GM19043 (cell line): ENCODE measurements at regions not wholly inside any gene's neighbourhood (a gene's known extent, or its start where the extent isn't known, plus 50 kb on each side); places are given as distances from the start of the nearest gene placed in this dataset.
"Not testable (repeated sequence)": the region's sequence is repeated elsewhere in the genome, so short reads cannot be mapped to it uniquely, and the experiment has no call there.

Experiments
- ATAC-seq: cut with Tn5 transposase; IDR thresholded peaks from one replicate; pipeline ENCODE4 v1.9.1; 2021; ENCODE audit warnings: low read depth; ENCODE audit not compliant: unreplicated experiment

DNA sequence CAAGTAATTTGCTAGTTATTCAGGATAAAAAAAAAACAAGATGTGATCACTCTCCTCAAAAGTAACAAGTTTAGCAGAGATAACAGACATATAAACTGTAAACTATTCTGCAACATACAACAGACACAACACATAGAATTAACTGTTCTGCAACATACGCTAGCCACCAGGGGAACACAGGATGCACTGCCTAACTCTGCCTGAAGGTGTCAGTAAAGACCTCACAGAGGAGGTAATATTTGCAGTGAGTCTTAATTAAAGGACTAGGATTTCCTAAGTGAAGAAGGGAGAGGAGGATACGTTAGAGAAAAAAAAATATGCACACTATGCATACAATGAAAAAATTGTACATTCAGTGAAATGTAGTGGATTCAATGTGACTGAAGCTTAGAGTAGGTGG lies 129.6 kb downstream of the NBPF8 start:
- ATAC-seq = peak; percentile 92

DNA sequence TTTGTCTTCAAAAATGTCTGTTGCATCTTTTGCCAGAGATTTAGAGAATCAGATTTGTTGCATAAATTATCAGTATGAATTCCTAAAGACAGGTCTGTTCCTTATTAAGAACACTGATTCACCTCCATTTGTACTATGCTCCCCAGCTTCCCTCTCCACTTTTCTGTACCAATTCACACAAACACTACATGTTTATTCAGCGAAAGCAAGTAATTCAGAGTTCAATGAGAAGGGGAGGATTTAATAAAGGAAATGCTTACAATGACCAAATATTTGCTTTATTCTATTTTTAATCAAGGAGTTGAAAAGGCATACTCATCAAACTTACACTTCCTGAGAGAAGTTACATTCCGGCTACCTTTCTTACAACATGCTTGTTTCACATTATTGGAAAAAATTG lies 135.5 kb downstream of the NBPF8 start:
- ATAC-seq = not testable (repeated sequence)

DNA sequence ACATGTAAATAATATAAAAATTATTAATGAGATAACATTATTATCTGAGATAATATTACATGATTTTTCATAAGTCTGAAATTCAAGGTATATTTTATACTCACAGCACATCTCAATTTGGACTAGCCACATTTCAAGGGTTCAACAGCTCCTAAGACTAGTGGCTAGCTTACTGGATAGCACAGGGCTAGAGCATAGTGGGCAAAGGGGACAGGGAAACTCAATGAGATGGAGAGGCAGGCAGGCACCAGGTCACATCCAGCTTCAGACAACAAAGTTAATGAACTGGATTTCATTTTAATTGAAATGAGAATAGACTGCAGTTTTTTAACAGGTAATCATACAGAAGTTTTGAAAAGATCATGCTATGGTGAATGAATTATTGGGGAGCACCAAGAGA lies 137.4 kb downstream of the NBPF8 start:
- not testable (repeated sequence) for ATAC-seq

DNA sequence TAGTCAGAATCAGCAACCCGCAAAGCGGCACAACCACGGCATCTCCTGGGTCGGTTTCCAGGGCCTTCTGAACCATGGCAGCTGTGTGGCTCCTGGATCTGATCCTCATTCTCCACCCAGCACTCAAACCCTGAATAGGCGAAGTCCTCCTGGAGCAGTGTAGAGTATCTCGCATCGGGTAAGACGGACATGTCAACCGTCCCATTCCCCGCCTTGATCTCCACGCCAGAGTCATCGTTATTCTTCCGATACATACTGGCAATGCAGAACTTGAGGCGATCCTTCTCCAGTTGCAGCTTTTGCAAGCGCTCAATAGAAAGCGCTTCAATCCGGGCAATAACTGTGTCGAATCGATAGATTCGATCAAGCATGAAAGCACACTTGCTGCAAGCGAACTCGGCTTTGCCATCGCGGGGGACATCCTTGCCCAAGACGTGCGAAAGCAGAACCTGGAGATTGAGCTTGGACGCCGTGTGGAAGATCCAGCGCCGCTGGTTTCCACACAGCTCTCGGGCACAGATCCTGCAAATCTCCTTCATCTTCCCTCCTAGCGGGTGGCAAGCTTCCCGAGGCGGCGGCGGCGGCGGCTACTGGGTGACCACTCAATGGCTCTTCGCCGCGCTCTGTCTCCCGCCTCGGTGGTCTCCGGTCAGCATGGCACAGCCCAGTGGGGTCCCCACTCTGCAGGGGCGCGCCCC lies 142.9 kb downstream of the NBPF8 start:
- peak; percentile 0 for ATAC-seq

DNA sequence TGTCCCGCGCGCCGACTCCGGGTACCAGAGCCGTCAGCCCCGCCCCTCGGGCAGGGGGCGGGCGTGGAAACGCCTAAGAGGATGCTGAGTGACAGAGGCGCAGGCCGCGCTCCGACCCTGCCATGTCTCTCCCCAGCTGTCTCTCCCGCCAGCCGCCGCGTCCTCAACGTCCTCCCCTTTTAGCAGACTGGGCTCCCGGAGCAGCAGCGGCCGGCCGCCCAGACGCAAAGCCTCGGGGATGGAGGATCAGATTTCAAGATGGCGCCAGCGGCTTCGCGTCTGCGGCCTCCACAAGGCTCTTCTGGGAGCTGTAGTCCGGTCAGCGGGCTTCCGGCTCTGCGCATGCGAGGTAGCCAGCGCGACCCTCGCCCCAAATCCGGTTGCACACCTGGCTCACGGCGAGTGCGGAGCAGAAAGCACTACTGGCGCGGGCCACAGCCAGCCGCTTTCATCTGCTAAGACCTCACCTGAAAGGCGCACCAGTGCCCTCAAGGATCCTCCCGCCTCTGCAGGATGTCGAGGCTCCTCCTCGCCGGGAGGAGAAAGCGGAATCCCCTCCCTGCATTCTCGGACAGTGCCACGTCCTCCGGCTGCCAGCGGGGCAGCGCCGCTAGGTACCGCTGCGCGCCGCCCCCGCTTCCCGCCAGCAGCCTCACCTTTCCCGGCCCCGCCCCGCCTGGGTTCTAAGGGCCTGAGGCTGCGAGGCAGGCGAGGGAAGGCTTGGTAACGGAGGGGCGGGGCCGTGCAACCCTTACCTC lies 143.6 kb downstream of the NBPF8 start:
- ATAC-seq = peak; percentile 75

DNA sequence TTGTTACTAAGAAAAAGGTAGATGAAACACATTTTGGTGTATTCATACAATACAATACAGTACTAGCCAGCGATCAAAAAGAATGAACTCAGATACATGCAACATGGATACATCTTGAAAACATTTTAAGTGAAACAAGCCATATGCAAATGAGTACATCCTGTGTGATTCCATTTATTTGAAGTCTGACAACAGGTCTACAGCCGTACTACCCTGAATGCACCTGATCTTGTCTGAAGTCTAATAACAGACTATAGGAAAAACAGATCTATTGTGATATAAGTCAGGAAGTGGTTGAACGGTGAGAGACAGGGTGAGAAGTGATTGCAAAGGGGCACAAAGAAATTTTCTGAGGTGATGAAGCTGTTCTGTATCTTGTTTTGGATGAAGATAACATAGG lies 146.9 kb downstream of the NBPF8 start:
- ATAC-seq = not testable (repeated sequence)

DNA sequence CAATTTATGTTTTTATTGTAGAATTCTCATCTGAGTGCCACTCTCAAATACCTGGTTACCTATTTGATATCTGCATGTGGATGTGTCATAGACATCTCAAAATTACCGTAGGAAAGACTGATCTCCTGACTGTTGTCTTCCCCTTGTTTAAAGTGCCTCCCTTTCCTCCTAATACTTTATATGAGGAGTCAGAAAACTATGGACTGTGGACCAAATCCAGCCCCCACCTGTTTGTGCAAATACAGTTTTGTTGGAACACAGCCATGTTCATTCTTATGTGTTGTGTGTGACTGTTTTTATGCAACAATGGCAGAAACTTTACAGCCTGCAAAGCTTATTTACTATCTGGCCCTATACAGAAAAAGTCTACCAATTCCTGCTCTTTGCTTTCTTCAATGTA lies 150.6 kb downstream of the NBPF8 start:
- ATAC-seq = not testable (repeated sequence)

DNA sequence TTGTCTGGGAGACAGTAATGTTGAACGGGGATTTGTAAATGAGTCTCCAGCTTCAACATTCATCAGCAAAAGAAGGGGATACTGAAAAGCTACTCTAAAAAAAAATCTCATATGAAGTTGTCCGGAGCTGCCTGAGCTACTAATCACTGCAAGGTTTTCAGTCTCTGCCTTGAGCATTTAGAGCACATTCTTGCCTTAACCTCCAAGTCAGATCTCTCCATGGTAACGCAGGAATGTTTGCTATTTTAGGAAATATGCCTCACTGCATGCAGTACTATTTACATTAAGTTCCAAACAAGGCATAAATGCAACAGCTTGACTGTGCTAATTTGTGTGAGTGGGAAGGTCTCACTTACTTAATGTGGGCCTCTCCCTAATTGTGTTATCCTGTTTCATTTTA lies 152.8 kb downstream of the NBPF8 start:
- ATAC-seq = not testable (repeated sequence)

DNA sequence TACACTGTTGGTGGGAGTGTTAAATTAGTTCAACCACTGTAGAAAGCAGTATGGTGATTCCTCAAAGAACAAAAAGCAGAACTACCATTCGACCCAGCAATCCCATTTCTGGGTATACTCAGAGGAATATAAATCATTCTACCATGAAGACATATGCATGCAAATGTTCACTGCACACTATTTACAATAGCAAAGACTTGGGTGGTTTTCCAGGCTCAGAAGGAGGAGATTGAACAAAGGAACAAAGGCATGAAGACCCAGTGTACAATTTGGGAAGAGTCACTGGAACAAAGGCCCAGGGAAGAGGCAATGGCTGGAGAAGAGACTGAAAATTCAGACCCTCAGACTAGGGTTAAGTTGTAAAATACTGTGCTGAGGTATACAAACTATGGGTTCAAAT lies 148.5 kb upstream of the NBPF26 start:
- not testable (repeated sequence) for ATAC-seq

DNA sequence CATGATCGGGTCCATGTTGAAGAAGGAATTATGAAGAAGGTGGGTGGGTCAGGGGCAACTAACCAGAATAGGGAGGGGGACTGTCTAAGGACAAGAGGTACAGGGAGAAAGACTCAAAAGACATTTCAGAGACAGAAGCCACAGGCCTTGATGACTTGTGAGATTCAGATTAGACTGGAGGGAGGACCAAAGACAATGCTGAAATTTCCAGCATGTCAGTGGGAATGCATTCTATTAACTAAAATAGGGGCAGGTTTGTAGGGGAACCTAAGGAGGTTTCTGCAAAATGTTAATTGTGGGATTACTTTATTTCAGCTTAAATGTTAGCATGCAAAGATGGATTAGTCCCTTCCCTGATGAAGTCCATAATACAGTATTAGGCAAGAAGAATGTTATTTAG lies 141.6 kb upstream of the NBPF26 start:
- ATAC-seq = not testable (repeated sequence)

DNA sequence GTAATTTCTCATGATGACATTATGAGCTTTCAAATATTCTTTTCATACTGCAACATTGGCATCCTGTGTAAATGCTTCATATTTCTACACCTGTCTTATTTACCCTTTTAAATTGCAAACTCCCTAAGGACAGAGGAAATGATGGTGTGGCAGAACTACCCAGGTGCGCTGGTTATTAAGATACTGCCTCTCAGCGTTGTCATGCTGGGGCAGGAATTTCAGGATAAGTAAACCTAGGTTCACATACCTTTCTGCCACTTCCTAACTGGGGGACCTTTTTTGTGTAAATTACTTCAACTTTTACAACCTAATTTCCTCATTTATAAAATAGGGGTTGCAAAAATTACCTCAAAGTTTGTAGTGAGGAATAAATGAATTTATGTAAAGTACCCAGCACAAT lies 137.7 kb upstream of the NBPF26 start:
- ATAC-seq = not testable (repeated sequence)

DNA sequence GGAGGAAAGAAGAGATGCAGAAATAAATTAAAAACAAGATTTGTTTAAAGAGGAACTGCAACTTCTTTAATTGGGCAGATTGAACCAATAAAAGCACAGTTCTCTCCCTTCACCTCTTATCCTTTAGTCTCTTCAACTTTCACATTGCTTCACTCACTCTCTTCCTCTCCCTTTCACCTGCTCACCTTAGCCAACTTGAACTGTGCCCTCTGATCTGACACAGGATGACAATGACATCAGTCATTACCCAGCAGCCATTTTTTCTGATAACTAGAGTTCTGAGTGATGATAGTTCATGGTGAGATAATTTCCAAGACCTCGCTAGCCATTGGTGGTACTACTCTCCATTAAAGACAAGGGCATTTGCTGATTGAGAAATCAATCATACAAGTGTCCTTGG lies 134.9 kb upstream of the NBPF26 start:
- not testable (repeated sequence) for ATAC-seq

DNA sequence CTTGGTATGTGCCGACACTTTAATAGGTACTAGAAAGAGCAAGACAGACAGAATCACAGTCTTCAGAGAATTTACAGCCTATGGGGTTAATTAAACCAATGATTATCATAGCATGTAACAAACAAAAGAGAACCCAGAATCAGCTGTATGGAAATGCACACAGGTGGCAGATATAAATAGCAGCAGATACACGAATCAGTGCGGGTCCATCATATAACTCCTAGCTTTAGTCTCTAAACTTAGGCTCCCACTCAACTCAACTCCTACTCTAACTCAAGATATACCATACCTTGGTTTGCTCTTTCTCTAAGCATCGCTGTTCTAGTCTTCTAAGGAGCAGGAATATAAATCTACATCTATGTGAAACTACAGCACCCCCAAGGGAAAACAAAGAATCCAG lies 132.0 kb upstream of the NBPF26 start:
- not testable (repeated sequence) for ATAC-seq

DNA sequence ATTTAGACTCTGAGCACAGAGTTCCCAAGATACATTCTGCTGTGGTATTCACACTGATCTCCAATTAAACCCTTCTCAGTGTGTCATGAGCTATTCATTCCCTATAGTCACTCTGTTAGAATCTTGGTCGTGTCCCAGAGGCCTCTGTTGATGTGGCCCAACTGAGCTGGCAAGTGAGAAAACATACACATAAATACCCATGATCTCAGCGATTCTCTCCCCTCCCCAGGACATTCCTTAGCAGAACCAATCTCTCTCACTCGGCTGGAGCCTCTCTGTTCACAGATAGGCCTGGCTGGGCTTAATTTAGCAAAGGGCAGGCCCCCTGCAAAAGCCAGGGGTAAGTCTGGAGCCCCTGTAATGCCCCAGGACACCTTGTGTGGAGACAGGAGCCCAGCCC lies 130.8 kb upstream of the NBPF26 start:
- ATAC-seq = not testable (repeated sequence)

DNA sequence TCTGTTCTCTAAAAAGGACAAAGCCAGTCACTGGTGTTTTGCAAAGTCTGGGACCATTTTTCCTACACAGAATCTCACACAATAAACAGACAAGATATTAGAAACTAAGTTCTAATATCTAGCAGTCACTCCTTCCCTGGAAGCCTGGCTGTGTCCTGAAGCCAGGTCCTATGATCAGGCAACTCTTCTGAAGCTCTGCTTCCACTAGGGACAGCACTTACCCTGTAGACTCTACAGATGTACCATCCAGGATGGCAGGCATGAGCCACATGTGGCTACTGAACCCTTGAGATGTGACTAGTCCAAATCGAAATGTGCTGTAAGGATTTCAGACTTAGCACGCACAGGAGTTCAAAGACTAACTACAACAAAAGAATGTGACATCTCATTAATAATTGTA lies 130.1 kb upstream of the NBPF26 start:
- ATAC-seq = not testable (repeated sequence)

DNA sequence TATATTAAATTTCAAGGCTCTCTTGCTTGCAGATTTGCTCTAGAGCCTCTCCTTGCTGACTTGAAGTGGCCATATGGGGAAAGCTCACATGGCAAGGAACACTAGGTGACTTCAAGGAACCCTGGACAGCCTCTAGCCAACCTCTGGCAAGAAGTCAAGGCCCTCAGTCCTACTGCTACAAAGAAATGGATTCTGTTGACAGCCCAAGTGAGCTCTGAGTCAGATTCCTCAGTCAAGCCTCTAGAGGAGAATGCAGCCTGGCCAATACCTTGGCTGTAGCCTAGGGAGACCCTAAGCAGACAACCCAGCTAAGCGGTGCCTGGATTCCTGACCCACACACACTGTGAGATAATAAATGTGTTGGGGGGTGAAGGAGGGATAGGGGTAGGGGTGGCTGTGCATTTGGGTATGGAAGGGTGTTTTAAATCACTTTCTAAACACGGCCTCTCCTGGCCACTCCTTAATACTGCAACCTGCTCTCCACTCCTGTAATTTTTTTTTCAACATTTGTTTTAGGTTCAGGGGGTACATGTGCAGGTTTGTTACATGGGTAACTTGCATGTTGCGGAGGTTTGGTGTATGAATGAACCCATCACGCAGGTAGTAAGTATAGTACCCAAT lies 125.3 kb upstream of the NBPF26 start:
- not testable (repeated sequence) for ATAC-seq

DNA sequence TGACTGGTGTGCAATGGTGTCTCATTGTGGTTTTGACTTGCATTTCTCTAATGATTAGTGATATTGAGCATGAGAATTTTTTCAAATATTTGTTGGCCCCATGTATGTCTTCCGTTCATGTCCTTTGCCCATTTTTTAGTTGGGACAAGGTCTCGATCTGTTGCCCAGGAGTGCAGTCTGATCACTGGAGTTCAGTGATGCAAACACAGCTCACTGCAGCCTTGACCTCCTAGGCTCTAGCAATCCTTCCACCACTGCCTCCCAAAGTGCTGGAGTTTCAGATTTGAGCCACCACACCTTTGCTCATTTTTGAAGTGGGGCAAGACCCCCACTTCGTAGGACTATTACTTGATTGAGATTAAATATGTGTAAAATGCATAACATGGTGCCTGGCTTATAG lies 124.2 kb upstream of the NBPF26 start:
- not testable (repeated sequence) for ATAC-seq

DNA sequence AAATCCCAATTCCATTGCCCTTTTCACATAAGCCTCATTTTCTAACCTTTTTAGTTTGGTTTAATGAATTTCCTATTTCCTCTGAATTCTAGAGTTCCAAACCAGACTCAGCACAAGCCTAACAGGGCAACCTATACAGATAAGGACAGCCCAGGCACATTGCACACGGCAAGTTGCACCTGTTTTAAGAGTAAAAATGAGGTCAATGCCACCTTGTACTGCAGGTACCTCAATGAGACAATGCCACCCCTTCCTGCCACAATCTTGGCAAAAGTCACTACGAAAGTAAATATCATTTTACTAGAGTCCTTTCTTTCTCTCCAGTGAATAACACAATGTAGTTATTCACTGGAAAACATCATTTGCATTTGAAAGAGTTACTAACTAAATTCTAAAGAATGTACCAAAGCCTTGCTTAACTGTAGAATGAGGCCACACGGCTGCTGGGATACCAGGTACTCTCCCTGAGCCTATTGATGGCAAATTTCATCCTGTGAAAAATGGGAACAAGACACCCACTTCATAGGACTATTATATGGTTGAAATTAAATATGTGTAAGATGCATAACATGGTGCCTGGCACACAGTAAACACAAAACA lies 123.2 kb upstream of the NBPF26 start:
- not testable (repeated sequence) for ATAC-seq

DNA sequence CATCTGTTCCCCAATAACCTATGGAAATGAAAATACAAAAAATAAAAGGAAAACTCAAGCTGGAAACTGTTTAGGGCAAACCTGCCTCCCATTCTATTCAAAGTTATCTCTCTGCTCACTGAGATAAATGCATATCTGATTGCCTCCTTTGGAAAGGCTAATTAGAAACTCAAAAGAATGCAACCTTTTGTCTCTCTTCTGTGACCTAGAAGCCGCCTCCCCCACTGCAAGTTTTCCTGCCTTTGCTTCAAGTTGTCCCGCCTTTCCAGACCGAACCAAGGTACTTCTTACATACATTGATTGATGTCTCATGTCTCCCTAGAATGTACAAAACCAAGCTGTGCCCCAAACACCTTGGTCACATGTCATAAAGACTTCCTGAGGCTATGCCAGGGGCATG lies 115.9 kb upstream of the NBPF26 start:
- ATAC-seq = not testable (repeated sequence)

DNA sequence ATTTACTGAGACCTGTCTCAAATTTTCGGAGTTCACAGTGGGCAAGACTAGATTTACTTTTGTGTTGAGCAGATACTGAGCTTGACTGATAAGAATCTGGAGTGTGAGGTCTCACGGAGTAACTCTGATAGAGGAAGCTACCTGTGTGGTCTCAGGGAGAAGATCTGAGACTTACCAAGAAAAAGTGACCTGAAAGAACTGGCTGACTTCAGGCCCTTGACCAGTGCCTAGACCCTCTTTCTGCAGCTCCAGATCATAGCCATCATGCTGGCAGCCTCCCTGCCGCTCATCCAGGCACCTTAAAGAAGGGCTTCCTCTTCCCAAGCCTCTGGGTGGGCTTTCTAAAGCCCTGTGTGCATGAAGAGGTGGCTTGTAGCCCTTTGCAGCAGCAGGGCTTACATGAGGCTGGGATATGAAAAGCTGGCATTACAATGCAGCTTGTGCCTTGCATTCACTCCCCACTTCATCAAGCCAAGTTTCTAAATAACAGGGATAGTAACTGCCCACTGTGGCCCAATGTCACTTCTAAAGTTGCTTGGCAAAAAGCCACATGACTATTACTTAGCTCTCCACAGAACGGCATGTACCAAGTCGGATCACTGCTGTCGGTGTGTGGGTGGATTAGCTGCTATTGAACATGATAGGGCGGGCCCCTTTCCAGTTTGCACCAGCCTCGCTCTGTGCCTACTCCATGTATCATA lies 115.3 kb upstream of the NBPF26 start:
- ATAC-seq = not testable (repeated sequence)
